ENCODE measurements at regions not wholly inside any gene's neighbourhood (a gene's known extent, or its start where the extent isn't known, plus 50 kb on each side); places are given as distances from the start of the nearest gene placed in this dataset.

DNA sequence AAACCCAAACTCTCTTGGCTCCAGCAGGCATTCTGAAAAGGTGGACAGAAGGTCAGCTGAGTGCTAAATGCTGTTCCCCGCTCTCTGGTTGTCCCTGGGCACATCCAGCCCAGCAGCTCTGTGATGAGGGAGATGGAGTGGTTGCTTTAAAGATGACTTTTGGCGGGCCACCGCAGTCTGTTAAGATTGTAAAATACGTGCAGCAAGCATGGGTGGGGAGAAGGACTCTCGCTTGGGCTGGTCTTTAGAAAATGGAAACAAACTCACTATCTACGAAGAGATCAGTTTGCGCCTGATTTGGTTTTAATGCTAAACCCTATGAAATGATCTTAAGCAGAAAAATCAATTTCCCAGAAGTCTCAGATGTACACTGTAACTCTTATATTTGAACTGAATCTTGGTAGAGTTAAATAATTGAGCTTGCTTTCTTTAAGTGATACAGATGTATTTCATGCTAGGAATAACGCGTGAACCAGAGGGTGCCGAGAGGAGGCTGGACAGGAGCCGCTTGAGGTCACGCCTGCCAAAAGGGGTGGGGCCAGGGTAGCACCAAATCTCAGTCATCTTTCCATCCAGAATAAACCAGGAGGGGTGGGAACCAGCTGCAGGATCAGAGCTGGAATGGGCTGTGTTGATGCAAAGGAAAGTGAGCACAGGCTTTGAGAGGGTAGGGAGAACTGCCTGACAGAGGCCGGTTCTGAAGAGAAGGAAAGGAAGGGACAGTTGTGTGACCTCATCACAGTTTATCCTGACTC lies 170.2 kb upstream of the MKI67 start:
- DNase-seq (ENCODE audit: low spot score): no peak
- TF ChIP-seq, protein P1, sequence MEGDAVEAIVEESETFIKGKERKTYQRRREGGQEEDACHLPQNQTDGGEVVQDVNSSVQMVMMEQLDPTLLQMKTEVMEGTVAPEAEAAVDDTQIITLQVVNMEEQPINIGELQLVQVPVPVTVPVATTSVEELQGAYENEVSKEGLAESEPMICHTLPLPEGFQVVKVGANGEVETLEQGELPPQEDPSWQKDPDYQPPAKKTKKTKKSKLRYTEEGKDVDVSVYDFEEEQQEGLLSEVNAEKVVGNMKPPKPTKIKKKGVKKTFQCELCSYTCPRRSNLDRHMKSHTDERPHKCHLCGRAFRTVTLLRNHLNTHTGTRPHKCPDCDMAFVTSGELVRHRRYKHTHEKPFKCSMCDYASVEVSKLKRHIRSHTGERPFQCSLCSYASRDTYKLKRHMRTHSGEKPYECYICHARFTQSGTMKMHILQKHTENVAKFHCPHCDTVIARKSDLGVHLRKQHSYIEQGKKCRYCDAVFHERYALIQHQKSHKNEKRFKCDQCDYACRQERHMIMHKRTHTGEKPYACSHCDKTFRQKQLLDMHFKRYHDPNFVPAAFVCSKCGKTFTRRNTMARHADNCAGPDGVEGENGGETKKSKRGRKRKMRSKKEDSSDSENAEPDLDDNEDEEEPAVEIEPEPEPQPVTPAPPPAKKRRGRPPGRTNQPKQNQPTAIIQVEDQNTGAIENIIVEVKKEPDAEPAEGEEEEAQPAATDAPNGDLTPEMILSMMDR (IDR thresholded peaks at IDR 0.05; ENCODE audit: extremely low read depth, missing control alignments): no peak

- no peak for DNase-seq (ENCODE audit: low spot score)
- TF ChIP-seq, protein P1 (IDR thresholded peaks at IDR 0.05; ENCODE audit: extremely low read depth, missing control alignments): no peak
Measured at GRCh38 chr10:128297709-128298378, 171.6 kb upstream of the MKI67 start.

DNA sequence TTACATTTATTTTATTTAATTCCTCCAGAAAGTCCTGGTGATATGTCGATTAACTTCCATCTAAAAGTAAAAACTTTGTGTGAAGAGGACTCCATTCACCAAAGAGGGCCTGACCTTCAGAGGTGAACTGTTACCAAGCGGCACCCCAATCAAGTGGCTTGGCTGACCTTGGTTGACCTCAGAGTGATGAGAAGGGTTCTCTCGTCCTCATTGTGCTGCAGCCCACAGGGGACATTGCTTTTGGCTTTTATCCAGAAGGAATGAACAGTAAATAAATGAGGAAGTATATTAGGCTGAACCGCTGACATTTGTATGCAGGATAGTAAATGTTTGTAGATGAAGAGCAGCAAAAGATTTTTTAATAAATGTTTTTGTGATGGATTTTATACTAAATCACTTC lies 172.4 kb upstream of the MKI67 start:
- no peak for DNase-seq (ENCODE audit: low spot score)
- TF ChIP-seq, protein P1 (IDR thresholded peaks at IDR 0.05; ENCODE audit: extremely low read depth, missing control alignments): no peak

DNA sequence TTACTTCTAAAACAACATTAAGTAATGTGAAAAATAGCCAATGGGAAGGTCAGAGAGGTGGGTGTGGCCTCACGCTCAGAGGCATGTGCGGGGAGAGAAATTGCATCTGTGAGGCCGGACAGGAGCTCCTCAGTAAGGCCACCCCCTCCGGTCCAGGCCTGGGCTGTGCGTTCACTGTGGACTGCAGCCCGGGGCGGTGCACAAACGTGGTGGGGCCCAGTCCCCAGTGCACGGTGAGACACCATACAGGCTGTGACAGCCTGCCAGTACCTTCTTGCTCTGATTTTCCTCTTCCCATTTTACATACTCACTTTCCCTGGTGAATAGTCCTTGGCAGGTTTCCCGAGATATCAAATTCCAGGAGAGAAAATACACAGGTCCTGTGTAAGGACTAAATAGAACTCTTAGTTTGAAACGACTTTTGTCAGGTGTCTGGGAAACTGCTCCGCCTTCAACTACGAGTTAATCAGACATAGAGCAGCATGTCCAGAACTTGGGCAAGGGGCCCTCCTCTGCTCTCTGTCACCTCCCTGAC lies 174.1 kb upstream of the MKI67 start:
- TF ChIP-seq, protein P1 (IDR thresholded peaks at IDR 0.05; ENCODE audit: extremely low read depth, missing control alignments): no peak

DNA sequence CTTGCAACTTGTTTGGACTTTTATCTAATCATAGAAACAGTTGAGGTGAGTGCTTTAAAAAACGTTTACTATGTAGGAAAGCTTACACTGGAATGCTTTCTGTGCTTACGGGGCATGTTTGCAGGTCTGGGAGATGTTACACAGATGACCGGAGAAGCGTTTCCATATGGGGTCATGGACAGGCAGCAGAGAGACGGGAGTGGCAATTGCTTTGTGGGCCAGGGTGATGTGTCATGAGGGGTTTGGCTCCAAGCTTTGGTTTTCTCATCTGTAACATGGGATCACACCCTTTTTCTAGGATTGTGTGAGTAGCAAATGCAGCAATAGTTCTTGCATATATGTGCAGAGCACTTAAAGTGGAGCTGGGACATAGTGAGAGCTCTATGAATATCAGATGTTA lies 174.8 kb upstream of the MKI67 start:
- DNase-seq (ENCODE audit: low spot score): no peak
- TF ChIP-seq, protein P1 (IDR thresholded peaks at IDR 0.05; ENCODE audit: extremely low read depth, missing control alignments): no peak

More for the DNA sequence above, 174.1 kb upstream of the MKI67 start:
- no peak for DNase-seq (ENCODE audit: low spot score)

DNA sequence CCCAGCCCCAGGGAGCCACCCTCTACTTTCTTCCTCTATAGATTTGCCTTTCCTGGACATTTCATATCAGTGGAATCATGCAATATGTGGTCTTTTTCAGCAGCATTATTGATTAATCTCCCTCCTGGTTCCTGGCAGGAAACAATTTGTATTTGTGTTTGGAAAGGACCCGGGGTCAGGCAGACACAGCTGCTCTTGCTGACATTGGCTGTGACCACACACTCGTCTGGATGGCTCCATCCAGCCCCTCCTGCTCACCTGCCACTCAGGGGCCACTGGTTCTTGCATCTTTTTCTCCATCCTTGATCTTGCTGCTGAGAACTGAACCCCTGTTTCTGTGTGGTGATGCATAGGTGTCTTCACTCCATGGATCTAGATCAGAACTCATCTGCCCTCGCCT lies 176.6 kb upstream of the MKI67 start:
- TF ChIP-seq, protein P1 (IDR thresholded peaks at IDR 0.05; ENCODE audit: extremely low read depth, missing control alignments): no peak
- no peak for DNase-seq (ENCODE audit: low spot score)

GRCh38 chr10:128304271-128304670 lies 178.0 kb upstream of the MKI67 start:
- TF ChIP-seq, protein P1 (IDR thresholded peaks at IDR 0.05; ENCODE audit: extremely low read depth, missing control alignments): no peak
- no peak for DNase-seq (ENCODE audit: low spot score)
